NCI-H1417 treated with DMSO at 0.1 percent for 48 hours (cell line): ENCODE measurements at regions not wholly inside any gene's neighbourhood (a gene's known extent, or its start where the extent isn't known, plus 50 kb on each side); places are given as distances from the start of the nearest gene placed in this dataset.
"Not testable (repeated sequence)": the region's sequence is repeated elsewhere in the genome, so short reads cannot be mapped to it uniquely, and the experiment has no call there.

ENCODE experiments used
- DNase-seq: peaks from one replicate; lab custom pipeline; 2025; lab: John Stamatoyannopoulos, UW

GRCh38 chr4:91838181-91838861, 465.4 kb upstream of the GRID2 start:
- DNase-seq = no peak

GRCh38 chr4:91840359-91840758, 463.4 kb upstream of the GRID2 start:
- peak; percentile 21 for DNase-seq

- no peak for DNase-seq
Measured at GRCh38 chr4:91846233-91846632, 457.5 kb upstream of the GRID2 start.

- DNase-seq = no peak
Measured at GRCh38 chr4:91851456-91851855, 452.3 kb upstream of the GRID2 start.

GRCh38 chr4:91887926-91888325, 415.8 kb upstream of the GRID2 start:
- DNase-seq = no peak

- not testable (repeated sequence) for DNase-seq
Measured at GRCh38 chr4:91891217-91891616, 412.5 kb upstream of the GRID2 start.

GRCh38 chr4:91894006-91894405, 409.8 kb upstream of the GRID2 start:
- no peak for DNase-seq

GRCh38 chr4:91904556-91904955, 399.2 kb upstream of the GRID2 start:
- DNase-seq = no peak

GRCh38 chr4:91909963-91910362, 393.8 kb upstream of the GRID2 start:
- DNase-seq = no peak

- no peak for DNase-seq
Measured at GRCh38 chr4:91914176-91914804, 389.5 kb upstream of the GRID2 start.

- no peak for DNase-seq
Measured at GRCh38 chr4:91916219-91916618, 387.5 kb upstream of the GRID2 start.

GRCh38 chr4:91924625-91925024, 379.1 kb upstream of the GRID2 start:
- DNase-seq = no peak

- DNase-seq = no peak
Measured at GRCh38 chr4:91935217-91935616, 368.5 kb upstream of the GRID2 start.

GRCh38 chr4:91936311-91936710, 367.5 kb upstream of the GRID2 start:
- no peak for DNase-seq

- no peak for DNase-seq
Measured at GRCh38 chr4:91957963-91958362, 345.8 kb upstream of the GRID2 start.

GRCh38 chr4:91958596-91958995, 345.2 kb upstream of the GRID2 start:
- DNase-seq = peak; percentile 4

- no peak for DNase-seq
Measured at GRCh38 chr4:91961504-91961903, 342.3 kb upstream of the GRID2 start.

- DNase-seq = no peak
Measured at GRCh38 chr4:91963486-91963885, 340.3 kb upstream of the GRID2 start.

- DNase-seq = no peak
Measured at GRCh38 chr4:91965166-91965565, 338.6 kb upstream of the GRID2 start.

GRCh38 chr4:91973479-91974153, 330.1 kb upstream of the GRID2 start:
- DNase-seq = no peak

GRCh38 chr4:91984466-91984865, 319.3 kb upstream of the GRID2 start:
- DNase-seq = no peak

GRCh38 chr4:91989914-91990313, 313.9 kb upstream of the GRID2 start:
- no peak for DNase-seq

- no peak for DNase-seq
Measured at GRCh38 chr4:91990726-91991125, 313.0 kb upstream of the GRID2 start.
